Adrenal gland (tissue), 5 donors: ENCODE measurements at regions not wholly inside any gene's neighbourhood (a gene's known extent, or its start where the extent isn't known, plus 50 kb on each side); places are given as distances from the start of the nearest gene placed in this dataset.

ENCODE experiments used
- POLR2A ChIP-seq, 2 donors: fragments of 450-650 bp; IDR thresholded peaks; one replicate each; pipeline ENCODE4 v1.6.1; 2017; ENCODE audit warnings: antibody characterized with exemption in 2 of 2, mild to moderate bottlenecking in 2 of 2, moderate library complexity in 1 of 2
- TF ChIP-seq, protein P1 (sequence below), 6 experiments: fragments of 450-650 bp in 4 of 6; fragments of 200-600 bp in 2 of 6; sonication (generic) in 1 of 6; IDR thresholded peaks; 1 replicate in 5 of 6; 2 replicates in 1 of 6; pipeline versions ENCODE4 v1.5.1 to v1.8.0; 2016 to 2021; ENCODE audit warnings: antibody characterized with exemption in 6 of 6, mild to moderate bottlenecking in 2 of 6, moderate library complexity in 1 of 6
- donor health status: DM: no; HTN: no; CAD: no.

GRCh38 chr4:156571146-156571545 is 400.5 kb downstream of the PDGFC start:
- TF ChIP-seq, protein P1, sequence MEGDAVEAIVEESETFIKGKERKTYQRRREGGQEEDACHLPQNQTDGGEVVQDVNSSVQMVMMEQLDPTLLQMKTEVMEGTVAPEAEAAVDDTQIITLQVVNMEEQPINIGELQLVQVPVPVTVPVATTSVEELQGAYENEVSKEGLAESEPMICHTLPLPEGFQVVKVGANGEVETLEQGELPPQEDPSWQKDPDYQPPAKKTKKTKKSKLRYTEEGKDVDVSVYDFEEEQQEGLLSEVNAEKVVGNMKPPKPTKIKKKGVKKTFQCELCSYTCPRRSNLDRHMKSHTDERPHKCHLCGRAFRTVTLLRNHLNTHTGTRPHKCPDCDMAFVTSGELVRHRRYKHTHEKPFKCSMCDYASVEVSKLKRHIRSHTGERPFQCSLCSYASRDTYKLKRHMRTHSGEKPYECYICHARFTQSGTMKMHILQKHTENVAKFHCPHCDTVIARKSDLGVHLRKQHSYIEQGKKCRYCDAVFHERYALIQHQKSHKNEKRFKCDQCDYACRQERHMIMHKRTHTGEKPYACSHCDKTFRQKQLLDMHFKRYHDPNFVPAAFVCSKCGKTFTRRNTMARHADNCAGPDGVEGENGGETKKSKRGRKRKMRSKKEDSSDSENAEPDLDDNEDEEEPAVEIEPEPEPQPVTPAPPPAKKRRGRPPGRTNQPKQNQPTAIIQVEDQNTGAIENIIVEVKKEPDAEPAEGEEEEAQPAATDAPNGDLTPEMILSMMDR (IDR thresholded peaks at IDR 0.05): no peak
- TF ChIP-seq POLR2A (IDR thresholded peaks at IDR 0.05): no peak
